ENCODE measurements at regions not wholly inside any gene's neighbourhood (a gene's known extent, or its start where the extent isn't known, plus 50 kb on each side); places are given as distances from the start of the nearest gene placed in this dataset.

DNA sequence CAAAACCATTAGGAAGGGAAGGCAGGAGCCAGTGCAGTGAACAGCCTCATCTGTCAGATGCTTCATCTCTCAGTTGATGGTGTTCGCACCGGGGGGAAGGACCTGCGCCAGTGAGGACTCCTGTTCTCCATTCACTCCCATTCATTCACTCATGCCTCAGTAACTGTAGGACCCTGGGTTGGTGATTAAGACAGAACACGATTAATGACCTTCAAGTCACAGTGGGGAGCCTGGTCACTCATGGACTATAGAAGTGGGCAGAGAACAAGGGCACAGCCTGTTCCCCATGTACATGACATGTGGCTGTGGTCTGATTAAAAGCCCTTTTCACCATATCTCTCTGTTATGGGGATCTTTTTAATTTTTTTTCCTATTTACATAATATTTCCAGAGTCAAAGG lies 113.3 kb downstream of the RPS12 start (continued):
- TF ChIP-seq, protein P1, sequence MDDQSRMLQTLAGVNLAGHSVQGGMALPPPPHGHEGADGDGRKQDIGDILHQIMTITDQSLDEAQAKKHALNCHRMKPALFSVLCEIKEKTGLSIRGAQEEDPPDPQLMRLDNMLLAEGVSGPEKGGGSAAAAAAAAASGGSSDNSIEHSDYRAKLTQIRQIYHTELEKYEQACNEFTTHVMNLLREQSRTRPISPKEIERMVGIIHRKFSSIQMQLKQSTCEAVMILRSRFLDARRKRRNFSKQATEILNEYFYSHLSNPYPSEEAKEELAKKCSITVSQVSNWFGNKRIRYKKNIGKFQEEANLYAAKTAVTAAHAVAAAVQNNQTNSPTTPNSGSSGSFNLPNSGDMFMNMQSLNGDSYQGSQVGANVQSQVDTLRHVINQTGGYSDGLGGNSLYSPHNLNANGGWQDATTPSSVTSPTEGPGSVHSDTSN (IDR thresholded peaks at IDR 0.05): no peak
- no peak for TF ChIP-seq REST (IDR thresholded peaks at IDR 0.05; ENCODE audit: low read depth, low read length)
- TF ChIP-seq ZBTB33 (IDR thresholded peaks at IDR 0.05; ENCODE audit: borderline replicate concordance, low read depth): no peak
- TF ChIP-seq MAX (IDR thresholded peaks at IDR 0.05; ENCODE audit: low read depth): no peak

DNA sequence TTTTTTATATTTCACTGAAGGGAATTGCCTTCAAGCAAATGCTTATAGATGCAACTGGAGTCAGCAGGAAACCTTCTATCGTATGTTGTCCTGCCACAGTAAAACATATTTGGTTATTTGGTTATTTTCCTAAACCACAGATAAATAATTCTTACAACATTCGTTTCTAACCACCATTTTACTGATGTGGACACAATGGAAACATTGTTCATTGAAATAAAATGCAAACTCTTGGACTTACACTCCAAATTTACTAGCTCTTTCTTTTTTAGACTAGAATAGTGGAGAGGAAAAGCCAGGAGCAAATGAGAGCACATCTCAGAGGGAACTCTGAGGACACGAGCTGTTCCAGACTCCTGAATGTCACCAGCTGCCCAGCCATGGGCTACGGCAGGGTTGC lies 114.8 kb downstream of the RPS12 start:
- no peak overlapping the region for H2AFZ ChIP-seq (ENCODE audit: low read depth)
- ChIA-PET CTCF (interaction anchor here (1.2 kb wide), 1 partner anchor 99 kb away, joined by 3 read pairs; no protein-coding TSS in a partner anchor), POLR2A (no interaction called here)
- H3K79me2 ChIP-seq (ENCODE audit: insufficient read depth): no peaks in the 10 kb centered on the region
- DNase-seq: no peak
- H3K4me1 ChIP-seq (ENCODE audit: control insufficient read depth in 1 of 2, insufficient read depth in 2 of 2, low read depth in 1 of 2, low read length in 1 of 2): peaks cover 0 to 4% of the 10 kb centered on the region in 2 experiments; a peak in 2 of 4 replicates
- no peaks in the 10 kb centered on the region for H3K9me2 ChIP-seq
- no peaks in the 10 kb centered on the region for H3K9me3 ChIP-seq
- TF ChIP-seq CHD2 (IDR thresholded peaks at IDR 0.05; ENCODE audit: low read length, partially characterized antibody) (no peak), IRF3 (IDR thresholded peaks at IDR 0.05; ENCODE audit: low read depth, low read length) (no peak), TAF1 (IDR thresholded peaks at IDR 0.05; ENCODE audit: borderline replicate concordance, low read depth, low read length) (no peak), FOSL2 (IDR thresholded peaks at IDR 0.05; ENCODE audit: borderline replicate concordance, low read depth) (no peak), NRF1 (IDR thresholded peaks at IDR 0.05; ENCODE audit: low read depth, low read length) (no peak), MAX (IDR thresholded peaks at IDR 0.05; ENCODE audit: low read depth) (no peak), GATA2 (CRISPR knock-in tag; IDR thresholded peaks at IDR 0.05) (no peak), JUND (IDR thresholded peaks at IDR 0.05) (no peak), CTCF (IDR thresholded peaks at IDR 0.05) (no peak)
- H3K27me3 ChIP-seq (ENCODE audit: insufficient read depth): no peaks in the 10 kb centered on the region
- no peak overlapping the region for H3K9ac ChIP-seq
- no peaks in the 10 kb centered on the region for H3F3A ChIP-seq (replicated peaks; ENCODE audit: insufficient read depth)
- no peak overlapping the region for H3K4me3 ChIP-seq (ENCODE audit: low read depth in 2 of 2, low read length in 1 of 2)
- no peak overlapping the region for H3K4me2 ChIP-seq
- no peak overlapping the region for H3K27ac ChIP-seq (ENCODE audit: low read depth in 2 of 2, low read length in 1 of 2)
- no peaks in the 10 kb centered on the region for H4K20me1 ChIP-seq (ENCODE audit: insufficient read depth)
- no peaks in the 10 kb centered on the region for H3K36me3 ChIP-seq (replicated peaks in 1 of 2; ENCODE audit: control insufficient read depth in 1 of 2, insufficient read depth in 2 of 2, low read length in 1 of 2)
- WGBS (ENCODE audit: low lambda C conversion rate): 43% methylated on average over 4 of the region's 4 CpGs

All from SK-N-SH (cell line).